Osteocyte (in vitro differentiated cells): ENCODE measurements at regions not wholly inside any gene's neighbourhood (a gene's known extent, or its start where the extent isn't known, plus 50 kb on each side); places are given as distances from the start of the nearest gene placed in this dataset.
"Not testable (repeated sequence)": the region's sequence is repeated elsewhere in the genome, so short reads cannot be mapped to it uniquely, and the experiment has no call there.

Experiments used
- DNase-seq: peaks from one replicate; pipeline ENCODE4 v3.0.0; 2021; ENCODE audit warnings: mixed read lengths; ENCODE audit not compliant: unreplicated experiment; ENCODE audit errors: extremely low spot score
- H3K27ac Mint-ChIP-seq: one replicate; pipeline ENCODE4 v1.8.0; 2021; ENCODE audit warnings: mild to moderate bottlenecking, mixed read lengths; ENCODE audit not compliant: unreplicated experiment
- H3K27me3 Mint-ChIP-seq: one replicate; pipeline ENCODE4 v1.8.0; 2021; ENCODE audit warnings: mixed read lengths; ENCODE audit not compliant: unreplicated experiment
- H3K36me3 Mint-ChIP-seq: one replicate; pipeline ENCODE4 v1.8.0; 2021; ENCODE audit warnings: mixed read lengths; ENCODE audit not compliant: unreplicated experiment
- H3K4me1 Mint-ChIP-seq: one replicate; pipeline ENCODE4 v1.8.0; 2021; ENCODE audit warnings: mixed read lengths; ENCODE audit not compliant: unreplicated experiment
- H3K4me3 Mint-ChIP-seq: one replicate; pipeline ENCODE4 v1.8.0; 2021; ENCODE audit warnings: mild to moderate bottlenecking, moderate library complexity, mixed read lengths; ENCODE audit not compliant: unreplicated experiment
- H3K9me3 Mint-ChIP-seq: one replicate; pipeline ENCODE4 v1.8.0; 2021; ENCODE audit warnings: mixed read lengths; ENCODE audit not compliant: unreplicated experiment
- TF ChIP-seq, protein P1 (sequence below): fragments of 200-600 bp; sonication (generic); IDR thresholded peaks from 2 replicates; pipeline ENCODE4 v1.5.0; 2021; ENCODE audit warnings: antibody characterized with exemption, mild to moderate bottlenecking, moderate library complexity

DNA sequence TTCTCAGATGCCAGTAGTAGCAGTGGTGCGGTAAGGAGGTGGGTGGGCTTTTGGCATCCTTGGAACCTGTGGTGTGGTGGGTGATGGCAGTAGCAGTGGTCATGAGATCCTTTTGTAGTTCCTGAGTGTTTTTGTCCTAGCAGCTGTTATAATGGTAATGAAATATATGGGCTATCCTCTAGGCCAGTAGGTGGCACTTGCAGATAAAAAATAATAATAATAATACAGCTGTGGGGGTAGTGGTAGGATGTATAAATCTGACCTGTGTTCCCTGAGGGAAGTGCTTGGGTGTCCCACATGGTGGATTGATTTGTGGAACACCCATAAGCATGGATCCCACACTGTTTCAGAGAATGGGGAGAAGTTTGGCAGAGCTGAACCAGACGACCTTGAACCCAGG is 334.0 kb downstream of the SLITRK5 start:
- Mint-ChIP-seq H3K9me3 (no peaks in the 10 kb centered on the region), H3K27me3 (no peaks in the 10 kb centered on the region), H3K27ac (no peak overlapping the region), H3K4me1 (no peaks in the 10 kb centered on the region), H3K36me3 (no peaks in the 10 kb centered on the region), H3K4me3 (no peak overlapping the region)
- TF ChIP-seq, protein P1, sequence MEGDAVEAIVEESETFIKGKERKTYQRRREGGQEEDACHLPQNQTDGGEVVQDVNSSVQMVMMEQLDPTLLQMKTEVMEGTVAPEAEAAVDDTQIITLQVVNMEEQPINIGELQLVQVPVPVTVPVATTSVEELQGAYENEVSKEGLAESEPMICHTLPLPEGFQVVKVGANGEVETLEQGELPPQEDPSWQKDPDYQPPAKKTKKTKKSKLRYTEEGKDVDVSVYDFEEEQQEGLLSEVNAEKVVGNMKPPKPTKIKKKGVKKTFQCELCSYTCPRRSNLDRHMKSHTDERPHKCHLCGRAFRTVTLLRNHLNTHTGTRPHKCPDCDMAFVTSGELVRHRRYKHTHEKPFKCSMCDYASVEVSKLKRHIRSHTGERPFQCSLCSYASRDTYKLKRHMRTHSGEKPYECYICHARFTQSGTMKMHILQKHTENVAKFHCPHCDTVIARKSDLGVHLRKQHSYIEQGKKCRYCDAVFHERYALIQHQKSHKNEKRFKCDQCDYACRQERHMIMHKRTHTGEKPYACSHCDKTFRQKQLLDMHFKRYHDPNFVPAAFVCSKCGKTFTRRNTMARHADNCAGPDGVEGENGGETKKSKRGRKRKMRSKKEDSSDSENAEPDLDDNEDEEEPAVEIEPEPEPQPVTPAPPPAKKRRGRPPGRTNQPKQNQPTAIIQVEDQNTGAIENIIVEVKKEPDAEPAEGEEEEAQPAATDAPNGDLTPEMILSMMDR = no peak
- no peak for DNase-seq

DNA sequence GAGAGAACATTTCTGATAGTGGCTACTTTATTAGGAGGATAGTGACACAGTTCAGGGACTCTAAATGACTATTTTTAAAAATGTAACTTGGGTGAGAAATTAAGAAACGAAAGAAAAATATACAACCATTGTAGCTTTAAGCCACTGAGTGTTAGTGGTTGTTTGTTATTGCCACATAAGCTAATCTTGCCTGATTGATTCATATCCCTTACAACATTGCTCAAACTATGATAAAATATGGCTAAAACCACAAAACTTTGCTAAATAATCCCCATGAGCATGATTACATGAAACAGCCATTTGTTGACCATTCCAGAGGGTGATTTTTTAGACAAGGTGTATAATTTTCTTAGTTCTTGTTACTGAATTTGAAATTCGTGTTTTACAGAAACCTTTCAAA is 343.4 kb downstream of the SLITRK5 start:
- DNase-seq = no peak
- Mint-ChIP-seq H3K9me3 (peaks cover 7% of the 10 kb centered on the region), H3K27me3 (no peaks in the 10 kb centered on the region), H3K27ac (no peak overlapping the region), H3K4me3 (no peak overlapping the region), H3K36me3 (no peaks in the 10 kb centered on the region), H3K4me1 (no peaks in the 10 kb centered on the region)
- TF ChIP-seq, protein P1 = no peak

DNA sequence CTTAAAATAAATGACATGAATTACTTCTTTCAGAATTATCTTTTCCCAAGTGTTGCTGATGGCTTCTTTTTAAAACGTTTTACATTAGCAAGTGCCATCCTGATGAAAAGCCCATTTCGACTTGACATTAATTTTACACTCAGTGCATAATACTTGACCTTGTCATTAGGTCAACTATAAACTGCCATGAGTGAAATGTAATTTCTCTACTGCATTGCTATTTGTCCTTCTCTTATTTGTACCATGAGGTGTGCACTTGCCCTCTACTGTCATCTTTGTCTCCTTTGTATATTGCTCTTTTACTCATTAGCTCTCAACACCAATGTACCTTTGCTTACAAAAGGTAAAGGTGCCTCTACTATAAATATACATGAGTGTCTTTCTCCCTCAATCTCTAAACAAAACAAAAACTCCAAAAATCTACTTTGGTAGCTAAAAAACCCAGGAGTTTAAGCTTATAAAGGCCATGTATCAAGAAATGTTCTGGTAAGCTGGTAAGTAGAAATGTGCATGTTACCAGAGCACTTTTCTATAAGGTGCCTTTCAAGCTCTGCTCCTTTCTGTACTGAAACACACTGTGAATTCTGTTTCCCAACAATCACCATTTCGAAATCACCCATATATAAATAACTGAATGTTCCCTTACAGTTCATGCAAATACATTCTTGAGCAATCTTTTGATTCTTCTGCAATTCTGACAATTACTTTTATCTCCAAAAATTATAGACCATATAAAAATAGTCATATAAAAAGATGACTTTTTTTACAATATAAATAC is 351.4 kb downstream of the SLITRK5 start:
- Mint-ChIP-seq H3K27ac (no peak overlapping the region), H3K4me3 (no peak overlapping the region), H3K27me3 (no peaks in the 10 kb centered on the region), H3K4me1 (peaks cover 6% of the 10 kb centered on the region), H3K36me3 (no peaks in the 10 kb centered on the region), H3K9me3 (peaks cover 12% of the 10 kb centered on the region)
- no peak for DNase-seq
- TF ChIP-seq, protein P1 = no peak

DNA sequence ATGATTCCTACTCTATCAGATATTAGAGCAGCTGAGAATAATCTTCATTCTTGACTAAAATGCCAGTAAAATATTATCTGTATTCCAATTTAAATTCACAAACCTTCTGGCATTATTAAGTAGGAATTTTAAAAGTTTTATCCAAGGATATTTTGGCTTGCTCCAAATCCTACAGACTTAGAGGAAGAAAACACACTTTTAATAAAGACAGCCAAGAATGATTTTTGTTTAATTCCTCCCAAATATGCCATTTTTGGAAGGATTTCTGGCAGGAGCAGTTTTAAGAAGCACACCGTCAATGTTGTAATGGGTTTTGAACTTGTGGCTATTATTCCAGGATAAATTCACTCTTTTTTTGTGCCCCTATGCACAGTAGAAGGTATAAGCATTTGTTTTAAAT is 355.1 kb downstream of the SLITRK5 start:
- TF ChIP-seq, protein P1 = no peak
- DNase-seq = no peak
- Mint-ChIP-seq H3K36me3 (no peaks in the 10 kb centered on the region), H3K27me3 (no peaks in the 10 kb centered on the region), H3K27ac (no peak overlapping the region), H3K9me3 (peaks cover 3% of the 10 kb centered on the region), H3K4me1 (peaks cover 6% of the 10 kb centered on the region), H3K4me3 (no peak overlapping the region)

DNA sequence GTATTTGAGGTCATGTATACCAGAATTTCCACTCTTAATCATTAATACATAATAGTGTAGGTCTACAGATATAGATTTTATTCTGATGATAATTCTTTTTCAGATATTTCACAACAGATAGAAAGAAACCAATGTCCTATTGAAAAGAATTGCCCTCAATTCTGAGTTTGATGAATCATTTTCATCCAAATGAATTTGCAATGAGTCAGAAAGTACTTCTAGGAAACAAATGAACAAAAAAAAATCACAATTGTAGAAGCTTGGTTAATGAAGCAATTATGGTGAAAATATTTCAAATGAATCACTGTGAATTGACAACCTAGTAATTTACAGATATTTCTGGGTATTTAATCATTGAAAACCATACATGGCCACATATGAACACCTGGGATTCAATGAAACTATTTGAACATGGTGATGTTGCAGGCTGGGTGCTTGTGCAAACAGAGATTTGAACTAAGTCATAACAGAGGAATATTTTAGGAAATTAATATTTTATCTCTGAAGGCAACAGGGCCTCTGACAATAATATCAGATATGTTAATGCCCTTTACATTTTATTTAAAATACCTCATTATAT is 360.9 kb downstream of the SLITRK5 start:
- Mint-ChIP-seq H3K36me3 (no peaks in the 10 kb centered on the region), H3K27ac (no peak overlapping the region), H3K27me3 (no peaks in the 10 kb centered on the region), H3K4me1 (no peaks in the 10 kb centered on the region), H3K9me3 (no peaks in the 10 kb centered on the region), H3K4me3 (no peak overlapping the region)
- DNase-seq = no peak
- TF ChIP-seq, protein P1 = no peak

DNA sequence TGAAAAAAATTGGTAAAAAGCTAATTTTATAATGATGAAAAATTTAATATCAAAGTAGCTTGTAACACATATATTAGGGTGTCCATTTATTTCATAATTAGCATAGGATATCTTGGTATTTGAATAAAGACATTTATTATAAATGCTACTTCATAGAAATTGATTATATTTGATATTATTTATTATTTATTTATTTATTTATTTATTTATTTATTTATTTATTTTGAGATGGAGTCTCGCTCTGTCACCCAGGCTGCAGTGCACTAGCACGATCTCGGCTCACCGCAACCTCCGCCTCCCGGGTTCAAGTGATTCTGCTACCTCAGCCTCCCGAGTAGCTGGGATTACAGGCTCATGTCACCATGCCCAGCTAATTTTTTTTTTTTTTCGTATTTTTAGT is 365.0 kb downstream of the SLITRK5 start:
- H3K9me3 Mint-ChIP-seq, H3K4me3 Mint-ChIP-seq, H3K27ac Mint-ChIP-seq, H3K27me3 Mint-ChIP-seq, H3K36me3 Mint-ChIP-seq, H3K4me1 Mint-ChIP-seq, DNase-seq: not testable (repeated sequence)
